ENCODE measurements at regions not wholly inside any gene's neighbourhood (a gene's known extent, or its start where the extent isn't known, plus 50 kb on each side); places are given as distances from the start of the nearest gene placed in this dataset.

DNA sequence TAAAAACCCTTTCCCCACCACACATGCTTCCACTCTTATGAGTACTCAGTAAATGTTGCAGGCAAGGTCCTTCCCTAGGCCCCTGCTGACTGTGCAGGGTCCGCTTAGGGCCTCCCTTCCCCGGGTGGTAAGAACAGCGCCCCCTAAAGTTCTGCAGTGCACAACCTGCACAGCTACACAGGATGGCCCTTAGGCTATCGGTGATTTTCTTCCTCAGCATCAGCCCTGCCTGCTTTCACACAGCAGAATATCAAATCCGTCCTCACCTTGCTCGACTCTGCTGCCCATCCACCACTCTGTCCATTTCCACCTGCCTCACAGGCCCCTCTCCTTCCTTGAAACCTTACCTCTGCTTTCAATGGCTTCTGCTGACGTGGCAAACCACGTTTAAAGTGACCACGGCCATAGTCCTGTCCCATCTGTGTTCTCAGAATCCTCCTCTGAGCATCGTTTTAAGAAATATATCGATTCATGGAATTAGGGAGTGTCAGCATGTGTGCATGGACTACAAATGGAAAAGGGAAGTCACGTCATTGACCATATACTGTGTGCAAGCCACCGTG is 51.4 kb upstream of the TMEM132E start:
- TF ChIP-seq, protein P1, sequence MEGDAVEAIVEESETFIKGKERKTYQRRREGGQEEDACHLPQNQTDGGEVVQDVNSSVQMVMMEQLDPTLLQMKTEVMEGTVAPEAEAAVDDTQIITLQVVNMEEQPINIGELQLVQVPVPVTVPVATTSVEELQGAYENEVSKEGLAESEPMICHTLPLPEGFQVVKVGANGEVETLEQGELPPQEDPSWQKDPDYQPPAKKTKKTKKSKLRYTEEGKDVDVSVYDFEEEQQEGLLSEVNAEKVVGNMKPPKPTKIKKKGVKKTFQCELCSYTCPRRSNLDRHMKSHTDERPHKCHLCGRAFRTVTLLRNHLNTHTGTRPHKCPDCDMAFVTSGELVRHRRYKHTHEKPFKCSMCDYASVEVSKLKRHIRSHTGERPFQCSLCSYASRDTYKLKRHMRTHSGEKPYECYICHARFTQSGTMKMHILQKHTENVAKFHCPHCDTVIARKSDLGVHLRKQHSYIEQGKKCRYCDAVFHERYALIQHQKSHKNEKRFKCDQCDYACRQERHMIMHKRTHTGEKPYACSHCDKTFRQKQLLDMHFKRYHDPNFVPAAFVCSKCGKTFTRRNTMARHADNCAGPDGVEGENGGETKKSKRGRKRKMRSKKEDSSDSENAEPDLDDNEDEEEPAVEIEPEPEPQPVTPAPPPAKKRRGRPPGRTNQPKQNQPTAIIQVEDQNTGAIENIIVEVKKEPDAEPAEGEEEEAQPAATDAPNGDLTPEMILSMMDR (IDR thresholded peaks at IDR 0.05), result no peak
- no peak for TF ChIP-seq POLR2A (IDR thresholded peaks at IDR 0.05)

All from vagina (tissue), 2 donors.